Activated T-helper 1 cell treated with anti-CD3 and anti-CD28 coated beads, Interleukin-2, amount 50 U/mL, for 16 hours (primary cell): ENCODE measurements at regions not wholly inside any gene's neighbourhood (a gene's known extent, or its start where the extent isn't known, plus 50 kb on each side); places are given as distances from the start of the nearest gene placed in this dataset.
"Not testable (repeated sequence)": the region's sequence is repeated elsewhere in the genome, so short reads cannot be mapped to it uniquely, and the experiment has no call there.

Experiments used
- DNase-seq, 2 donors: peaks; one replicate each; pipeline ENCODE4 v3.0.0-alpha.2; 2020; ENCODE audit warnings: low read depth in 1 of 2, low spot score in 1 of 2

GRCh38 chr14:30257946-30258661 lies 300.9 kb upstream of the G2E3 start:
- no peak for DNase-seq

- DNase-seq, result no peak
Measured at GRCh38 chr14:30260833-30261607, 297.9 kb upstream of the G2E3 start.

- DNase-seq, result no peak
Measured at GRCh38 chr14:30264161-30264560, 294.8 kb upstream of the G2E3 start.

- DNase-seq, result no peak
Measured at GRCh38 chr14:30266290-30266689, 292.7 kb upstream of the G2E3 start.

GRCh38 chr14:30267141-30267540 lies 291.8 kb upstream of the G2E3 start:
- no peak for DNase-seq

- DNase-seq, result peak; percentile 2 to 5
Measured at GRCh38 chr14:30270200-30271161, 288.5 kb upstream of the G2E3 start.

- DNase-seq, result no peak
Measured at GRCh38 chr14:30271811-30272323, 287.1 kb upstream of the G2E3 start.

GRCh38 chr14:30272848-30273832 lies 285.8 kb upstream of the G2E3 start:
- no peak for DNase-seq

- DNase-seq, result no peak
Measured at GRCh38 chr14:30275604-30276003, 283.4 kb upstream of the G2E3 start.

- DNase-seq, result no peak
Measured at GRCh38 chr14:30277268-30277667, 281.7 kb upstream of the G2E3 start.

- DNase-seq, result not testable (repeated sequence)
Measured at GRCh38 chr14:30278856-30279255, 280.1 kb upstream of the G2E3 start.

- DNase-seq, result no peak
Measured at GRCh38 chr14:30283822-30284446, 275.0 kb upstream of the G2E3 start.

- DNase-seq, result no peak
Measured at GRCh38 chr14:30284808-30285207, 274.1 kb upstream of the G2E3 start.

GRCh38 chr14:30287579-30288445 lies 271.1 kb upstream of the G2E3 start:
- no peak for DNase-seq

- DNase-seq, result no peak
Measured at GRCh38 chr14:30290001-30290400, 269.0 kb upstream of the G2E3 start.

- no peak for DNase-seq
Measured at GRCh38 chr14:30291216-30291615, 267.7 kb upstream of the G2E3 start.

GRCh38 chr14:30292541-30292940 lies 266.4 kb upstream of the G2E3 start:
- DNase-seq, result no peak

GRCh38 chr14:30295980-30296379 lies 263.0 kb upstream of the G2E3 start:
- no peak for DNase-seq
